Ishikawa (cell line): ENCODE measurements at regions not wholly inside any gene's neighbourhood (a gene's known extent, or its start where the extent isn't known, plus 50 kb on each side); places are given as distances from the start of the nearest gene placed in this dataset.

Source experiments
- CEBPB ChIP-seq: IDR thresholded peaks from 2 replicates; pipeline ENCODE4 v1.6.1; 2012
- CREB1 ChIP-seq: IDR thresholded peaks from 2 replicates; pipeline ENCODE4 v1.6.1; 2012; ENCODE audit warnings: low read depth
- EGR1 ChIP-seq: IDR thresholded peaks from 2 replicates; pipeline ENCODE4 v1.6.1; 2012
- EP300 ChIP-seq: IDR thresholded peaks from 2 replicates; pipeline ENCODE4 v1.6.1; 2012; ENCODE audit warnings: borderline replicate concordance
- FOXM1 ChIP-seq: IDR thresholded peaks from 2 replicates; pipeline ENCODE4 v1.6.1; 2012; ENCODE audit warnings: low read depth, borderline replicate concordance
- MAX ChIP-seq: IDR thresholded peaks from 2 replicates; pipeline ENCODE4 v1.6.1; 2012
- NFIC ChIP-seq: IDR thresholded peaks from 2 replicates; pipeline ENCODE4 v1.6.1; 2012
- RAD21 ChIP-seq: IDR thresholded peaks from 2 replicates; pipeline ENCODE4 v1.6.1; 2012; ENCODE audit warnings: low read depth
- TAF1 ChIP-seq: IDR thresholded peaks from 2 replicates; pipeline ENCODE4 v1.6.1; 2012; ENCODE audit warnings: low read depth, mild to moderate bottlenecking
- TCF12 ChIP-seq: IDR thresholded peaks from 2 replicates; pipeline ENCODE4 v1.6.1; 2012; ENCODE audit warnings: low read depth
- TEAD4 ChIP-seq: IDR thresholded peaks from 2 replicates; pipeline ENCODE4 v1.6.1; 2012
- USF1 ChIP-seq: IDR thresholded peaks from 2 replicates; pipeline ENCODE4 v1.6.1; 2012
- YY1 ChIP-seq: IDR thresholded peaks from 2 replicates; pipeline ENCODE4 v1.6.1; 2012; ENCODE audit warnings: low read depth
- ZBTB7A ChIP-seq: IDR thresholded peaks from 2 replicates; pipeline ENCODE4 v1.6.1; 2012; ENCODE audit warnings: low read depth
- TF ChIP-seq, protein P1 (sequence below): IDR thresholded peaks from 2 replicates; pipeline ENCODE4 v1.6.1; 2012; ENCODE audit warnings: low read depth, mild to moderate bottlenecking

DNA sequence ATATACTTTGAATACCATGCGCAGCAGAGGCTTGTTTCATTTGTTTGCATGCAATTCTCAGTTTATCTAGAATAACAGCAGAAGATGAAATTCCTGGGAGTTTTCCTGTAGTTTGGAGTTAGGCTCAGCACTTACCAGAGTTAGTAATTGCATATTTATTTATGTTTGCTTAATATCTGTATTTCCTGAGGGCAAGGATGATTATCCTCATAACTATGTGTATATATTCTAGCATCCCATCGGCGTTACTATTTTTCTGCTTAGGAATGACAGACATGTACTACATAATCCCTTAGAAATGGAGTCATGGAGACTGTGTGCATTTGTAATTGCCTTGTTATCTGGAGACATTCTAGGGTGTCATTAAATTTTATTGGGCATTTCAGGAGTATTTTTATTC is 1184.8 kb downstream of the DTWD2 start:
- TF ChIP-seq YY1: no peak
- no peak for TF ChIP-seq CREB1
- no peak for TF ChIP-seq CEBPB
- TF ChIP-seq TEAD4: no peak
- TF ChIP-seq TCF12: no peak
- no peak for TF ChIP-seq NFIC
- no peak for TF ChIP-seq EP300
- no peak for TF ChIP-seq ZBTB7A
- no peak for TF ChIP-seq MAX
- TF ChIP-seq EGR1: no peak
- no peak for TF ChIP-seq RAD21
- TF ChIP-seq, protein P1, sequence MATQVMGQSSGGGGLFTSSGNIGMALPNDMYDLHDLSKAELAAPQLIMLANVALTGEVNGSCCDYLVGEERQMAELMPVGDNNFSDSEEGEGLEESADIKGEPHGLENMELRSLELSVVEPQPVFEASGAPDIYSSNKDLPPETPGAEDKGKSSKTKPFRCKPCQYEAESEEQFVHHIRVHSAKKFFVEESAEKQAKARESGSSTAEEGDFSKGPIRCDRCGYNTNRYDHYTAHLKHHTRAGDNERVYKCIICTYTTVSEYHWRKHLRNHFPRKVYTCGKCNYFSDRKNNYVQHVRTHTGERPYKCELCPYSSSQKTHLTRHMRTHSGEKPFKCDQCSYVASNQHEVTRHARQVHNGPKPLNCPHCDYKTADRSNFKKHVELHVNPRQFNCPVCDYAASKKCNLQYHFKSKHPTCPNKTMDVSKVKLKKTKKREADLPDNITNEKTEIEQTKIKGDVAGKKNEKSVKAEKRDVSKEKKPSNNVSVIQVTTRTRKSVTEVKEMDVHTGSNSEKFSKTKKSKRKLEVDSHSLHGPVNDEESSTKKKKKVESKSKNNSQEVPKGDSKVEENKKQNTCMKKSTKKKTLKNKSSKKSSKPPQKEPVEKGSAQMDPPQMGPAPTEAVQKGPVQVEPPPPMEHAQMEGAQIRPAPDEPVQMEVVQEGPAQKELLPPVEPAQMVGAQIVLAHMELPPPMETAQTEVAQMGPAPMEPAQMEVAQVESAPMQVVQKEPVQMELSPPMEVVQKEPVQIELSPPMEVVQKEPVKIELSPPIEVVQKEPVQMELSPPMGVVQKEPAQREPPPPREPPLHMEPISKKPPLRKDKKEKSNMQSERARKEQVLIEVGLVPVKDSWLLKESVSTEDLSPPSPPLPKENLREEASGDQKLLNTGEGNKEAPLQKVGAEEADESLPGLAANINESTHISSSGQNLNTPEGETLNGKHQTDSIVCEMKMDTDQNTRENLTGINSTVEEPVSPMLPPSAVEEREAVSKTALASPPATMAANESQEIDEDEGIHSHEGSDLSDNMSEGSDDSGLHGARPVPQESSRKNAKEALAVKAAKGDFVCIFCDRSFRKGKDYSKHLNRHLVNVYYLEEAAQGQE: no peak
- TF ChIP-seq USF1: no peak
- TF ChIP-seq TAF1: no peak
- TF ChIP-seq FOXM1: no peak

DNA sequence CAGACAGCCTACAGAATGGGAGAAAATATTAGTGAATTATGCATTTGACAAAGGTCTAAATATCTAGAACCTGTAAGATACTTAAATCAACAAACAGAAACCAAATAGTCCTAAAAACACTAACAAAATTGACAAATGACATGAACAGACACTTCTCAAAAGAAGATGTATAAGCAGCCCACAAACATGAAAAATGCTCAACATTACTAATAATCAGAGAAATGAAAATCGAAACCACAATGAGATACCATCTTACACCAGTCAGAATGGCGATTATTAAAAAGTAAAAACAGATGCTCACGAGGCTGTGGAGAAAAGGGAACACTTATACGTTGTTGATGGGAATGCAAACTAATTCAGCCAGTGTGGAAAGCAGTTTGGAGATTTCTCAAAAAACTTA is 1186.8 kb downstream of the DTWD2 start:
- TF ChIP-seq NFIC (no peak), CREB1 (no peak), USF1 (no peak), MAX (no peak), CEBPB (no peak), YY1 (no peak), FOXM1 (no peak)

GRCh38 chr5:117800261-117800660 is 1188.1 kb downstream of the DTWD2 start:
- TF ChIP-seq TEAD4 (no peak), FOXM1 (no peak), CEBPB (no peak), USF1 (no peak), EP300 (no peak), RAD21 (no peak), CREB1 (no peak), NFIC (no peak), TCF12 (no peak)
- TF ChIP-seq, protein P1: no peak

GRCh38 chr5:117794847-117795246 is 1193.5 kb downstream of the DTWD2 start:
- TF ChIP-seq TCF12: no peak
- no peak for TF ChIP-seq CREB1
- TF ChIP-seq NFIC: no peak
- no peak for TF ChIP-seq EGR1
- TF ChIP-seq FOXM1: no peak
- TF ChIP-seq, protein P1: no peak

GRCh38 chr5:117793963-117794362 is 1194.4 kb downstream of the DTWD2 start:
- no peak for TF ChIP-seq RAD21
- TF ChIP-seq EP300: no peak
- no peak for TF ChIP-seq TEAD4
- TF ChIP-seq, protein P1: no peak
- no peak for TF ChIP-seq EGR1
- no peak for TF ChIP-seq NFIC
- no peak for TF ChIP-seq ZBTB7A
- no peak for TF ChIP-seq CEBPB
- TF ChIP-seq TAF1: no peak
- no peak for TF ChIP-seq USF1
- no peak for TF ChIP-seq TCF12
- no peak for TF ChIP-seq FOXM1
- TF ChIP-seq CREB1: no peak
- no peak for TF ChIP-seq MAX
- TF ChIP-seq YY1: no peak
